OCI-LY3 (cell line): ENCODE measurements at regions not wholly inside any gene's neighbourhood (a gene's known extent, or its start where the extent isn't known, plus 50 kb on each side); places are given as distances from the start of the nearest gene placed in this dataset.
"Not testable (repeated sequence)": the region's sequence is repeated elsewhere in the genome, so short reads cannot be mapped to it uniquely, and the experiment has no call there.

Experiments used
- CTCF ChIP-seq: fragments of 200-600, 300-600 bp; sonication (generic); IDR thresholded peaks from 2 replicates; pipeline ENCODE4 v1.5.1; 2014; ENCODE audit warnings: antibody characterized with exemption, low read length, low read depth
- EZH2phosphoT487 ChIP-seq: fragments of 200-600 bp; shearing (Covaris generic); IDR thresholded peaks from 2 replicates; pipeline ENCODE4 v1.6.1; 2018; ENCODE audit warnings: antibody characterized with exemption, mixed run types, low read depth

GRCh38 chr16:58878641-58879040 is 144.5 kb upstream of the GOT2 start:
- not testable (repeated sequence) for TF ChIP-seq CTCF, EZH2phosphoT487
